Right lobe of liver (tissue), 6 donors: ENCODE measurements at regions not wholly inside any gene's neighbourhood (a gene's known extent, or its start where the extent isn't known, plus 50 kb on each side); places are given as distances from the start of the nearest gene placed in this dataset.

Source experiments
- ATAC-seq, 4 donors: fragments of 200-7000 bp; cut with Tn5 transposase; one replicate each; pipeline ENCODE4 v1.9.1; 2020; ENCODE audit warnings: mild to moderate bottlenecking in 4 of 4, moderate library complexity in 4 of 4
- DNase-seq, 3 donors: peaks; one replicate each; pipeline ENCODE4 v3.0.0-alpha.2; 2020
- H3K27ac ChIP-seq, 3 donors: fragments of 200-600 bp; one replicate each; pipeline ENCODE4 v1.8.0; 2022
- H3K27me3 ChIP-seq, 2 donors: fragments of 200-600 bp; one replicate each; pipeline ENCODE4 v1.8.0; 2022
- H3K36me3 ChIP-seq, 4 donors: fragments of 200-600 bp; sonication (generic) in 1 of 4; one replicate each; pipeline versions ENCODE4 v1.5.1 to v1.8.0; 2017 to 2022; ENCODE audit warnings: control low read depth in 1 of 4
- H3K4me1 ChIP-seq, 4 donors: fragments of 200-600 bp; sonication (generic) in 1 of 4; one replicate each; pipeline versions ENCODE4 v1.5.1 to v1.8.0; 2017 to 2022; ENCODE audit warnings: control low read depth in 1 of 4
- H3K4me3 ChIP-seq, 3 donors: fragments of 200-600 bp; one replicate each; pipeline ENCODE4 v1.8.0; 2022
- H3K9me3 ChIP-seq, 4 donors: fragments of 200-600 bp; sonication (generic) in 1 of 4; one replicate each; pipeline versions ENCODE4 v1.5.1 to v1.8.0; 2017 to 2022; ENCODE audit warnings: control low read depth in 1 of 4
- CTCF ChIP-seq, 4 donors: fragments of 200-600 bp in 3 of 4; fragments of 450-650 bp in 1 of 4; IDR thresholded peaks; one replicate each; pipeline versions ENCODE4 v1.5.1 to v1.8.0; 2016 to 2022; ENCODE audit warnings: antibody characterized with exemption in 4 of 4, mild to moderate bottlenecking in 2 of 4
- POLR2A ChIP-seq: fragments of 450-650 bp; IDR thresholded peaks from one replicate; pipeline ENCODE4 v1.6.1; 2017; ENCODE audit warnings: antibody characterized with exemption, mild to moderate bottlenecking
- WGBS: methylation state at CpG from one replicate; pipeline ENCODE4 v1.1.6; 2018; ENCODE audit warnings: low coverage, low lambda C conversion rate; ENCODE audit not compliant: insufficient coverage; ENCODE audit errors: missing lambda C conversion rate; 5-methylcytosine and 5-hydroxymethylcytosine counted together
- intact Hi-C, 2 donors: fragments of 100-400 bp; cut with DNase I; formaldehyde crosslinking; loops; one replicate each; pipeline versions ENCODE4 v1.11.2 to v1.14.1; 2022
- donor health status: DM: no; HTN: yes; CAD: no.
- donor health status: DM: no; HTN: no; CAD: no.
- donor health status: DM: no; HTN: no; CAD: no.
- donor health status: DM: no; HTN: yes; CAD: no.
- donor health status: DM: no; HTN: yes; CAD: no.

GRCh38 chr11:34001557-34002064 lies 49.9 kb upstream of the CAPRIN1 start:
- TF ChIP-seq CTCF (IDR thresholded peaks at IDR 0.05) = no peak
- TF ChIP-seq POLR2A = no peak
- DNase-seq (no peak), ATAC-seq (no peak)
- intact Hi-C loops = no loop called here
- H3K36me3 ChIP-seq = no peaks in the 10 kb centered on the region
- WGBS = 84% methylated on average over 10 of the region's 10 CpGs
- H3K4me1 ChIP-seq = peaks cover 0 to 18% (median 0%) of the 10 kb centered on the region in 4 donors
- H3K27me3 ChIP-seq = no peaks in the 10 kb centered on the region
- H3K4me3 ChIP-seq = no peak overlapping the region
- no peaks in the 10 kb centered on the region for H3K9me3 ChIP-seq
- no peak overlapping the region for H3K27ac ChIP-seq

GRCh38 chr11:33999393-33999792 lies 52.1 kb upstream of the CAPRIN1 start:
- no peak overlapping the region for H3K4me3 ChIP-seq
- no peaks in the 10 kb centered on the region for H3K9me3 ChIP-seq
- WGBS = 27% methylated on average over 2 of the region's 2 CpGs
- TF ChIP-seq CTCF (IDR thresholded peaks at IDR 0.05) (no peak), POLR2A (no peak)
- intact Hi-C loops = loop anchor here in 1 of 2 donors (10.0 kb wide), 1 partner anchor 105 kb away; the partner anchor contains the start of gene NAT10
- H3K27me3 ChIP-seq = no peaks in the 10 kb centered on the region
- H3K27ac ChIP-seq = no peak overlapping the region
- no peak for DNase-seq
- no peaks in the 10 kb centered on the region for H3K36me3 ChIP-seq
- peak; percentile 32 to 64 (median 44) for ATAC-seq
- peaks cover 0 to 18% (median 0%) of the 10 kb centered on the region in 4 donors for H3K4me1 ChIP-seq

GRCh38 chr11:33997584-33998251 lies 53.8 kb upstream of the CAPRIN1 start:
- no peak for ATAC-seq
- H3K4me3 ChIP-seq = no peak overlapping the region
- H3K27ac ChIP-seq = no peak overlapping the region
- no peaks in the 10 kb centered on the region for H3K27me3 ChIP-seq
- no peaks in the 10 kb centered on the region for H3K36me3 ChIP-seq
- no peaks in the 10 kb centered on the region for H3K9me3 ChIP-seq
- intact Hi-C loops = loop anchor here in 1 of 2 donors (10.0 kb wide), 1 partner anchor 107 kb away; the partner anchor contains the start of gene NAT10
- H3K4me1 ChIP-seq = peaks cover 0 to 18% (median 0%) of the 10 kb centered on the region in 4 donors
- 48% methylated on average over 4 of the region's 7 CpGs for WGBS
- DNase-seq = no peak
- TF ChIP-seq POLR2A = no peak
- no peak for TF ChIP-seq CTCF (IDR thresholded peaks at IDR 0.05)

- Histone ChIP-seq H3K27me3 (no peaks in the 10 kb centered on the region), H3K4me1 (peaks cover 0 to 18% (median 0%) of the 10 kb centered on the region in 4 donors), H3K9me3 (no peaks in the 10 kb centered on the region), H3K4me3 (no peak overlapping the region), H3K36me3 (no peaks in the 10 kb centered on the region), H3K27ac (no peak overlapping the region)
- TF ChIP-seq POLR2A (no peak), CTCF (IDR thresholded peaks at IDR 0.05) (peak; percentile 78 to 85 (median 82))
- ATAC-seq (peak; percentile 99 to 100 (median 100)), DNase-seq (peak; percentile 52 to 78 (median 60))
- intact Hi-C loops = loop anchor here in 1 of 2 donors (10.0 kb wide), 1 partner anchor 108 kb away; the partner anchor contains the start of gene NAT10
- WGBS = 5% methylated on average over 14 of the region's 25 CpGs
These were observed 54.8 kb upstream of the CAPRIN1 start for GRCh38 chr11:33996498-33997454.
